HCT116 (cell line): ENCODE measurements at regions not wholly inside any gene's neighbourhood (a gene's known extent, or its start where the extent isn't known, plus 50 kb on each side); places are given as distances from the start of the nearest gene placed in this dataset.

ENCODE experiments used
- ATAC-seq: fragments of 200-7000 bp; cut with Tn5 transposase; 2 replicates; pipeline ENCODE4 v1.9.1; 2020; ENCODE audit warnings: mild to moderate bottlenecking, moderate library complexity
- BruUV-seq: library from RNA; stranded (reverse); fragments of 400-500 nt; replicated peaks from 2 replicates; lab custom pipeline; 2021; lab: Mats Ljungman, UMichigan
- CTCF ChIA-PET: fragments of 300-600 bp; sonication (Branson Sonifier 250); formaldehyde crosslinking; loops from one replicate; lab custom pipeline; 2021; ENCODE audit warnings: antibody characterized with exemption; lab: Charles Lee
- POLR2A ChIA-PET: fragments of 300-600, 350-600 bp; sonication (Branson Sonifier 250); formaldehyde crosslinking; loops from one replicate; lab custom pipeline; 2021; ENCODE audit warnings: antibody characterized with exemption; lab: Charles Lee
- RAD21 ChIA-PET, 2 experiments: fragments of 300-600 bp; sonication (Branson Sonifier 250); formaldehyde crosslinking; loops; one replicate each; lab custom pipeline; 2023; ENCODE audit warnings: low total read pairs in 2 of 2; ENCODE audit not compliant: uncharacterized antibody in 2 of 2, unreplicated experiment in 2 of 2, low non-redundant PET in 1 of 2; lab: Charles Lee
- DNase-seq: peaks from one replicate; pipeline ENCODE4 v3.0.0-alpha.2; 2010; ENCODE audit warnings: low read depth, low spot score
- H2AFZ ChIP-seq: fragments of 200-600 bp; shearing (Covaris generic), sonication (generic); 2 replicates; pipeline ENCODE4 v1.6.1; 2017; ENCODE audit warnings: low read depth, mixed run types, mixed read lengths, antibody characterized with exemption, low read length; ENCODE audit not compliant: poor library complexity, severe bottlenecking
- H3K27ac ChIP-seq: 2 replicates; pipeline ENCODE4 v1.5.1; 2012; ENCODE audit warnings: low read depth, low read length
- H3K27me3 ChIP-seq: fragments of 200-600 bp; sonication (generic); 2 replicates; pipeline ENCODE4 v1.6.1; 2016; ENCODE audit warnings: mixed run types, low read length, mixed read lengths; ENCODE audit not compliant: insufficient read depth
- H3K36me3 ChIP-seq, 2 experiments: fragments of 200-500 bp in 1 of 2; fragments of 200-600 bp in 1 of 2; sonication (Bioruptor generic) in 1 of 2; sonication (generic) in 1 of 2; 2 replicates each; pipeline versions ENCODE4 v1.5.1 to v1.6.1; 2014 to 2016; ENCODE audit warnings: low read length in 2 of 2, inconsistent platforms in 1 of 2, mixed read lengths in 1 of 2, mixed run types in 1 of 2; ENCODE audit not compliant: insufficient read depth in 2 of 2, control insufficient read depth in 1 of 2
- H3K4me1 ChIP-seq, 2 experiments: fragments of 200-600 bp in 1 of 2; sonication (generic) in 1 of 2; 2 replicates each; pipeline versions ENCODE4 v1.5.1 to v1.6.1; 2012 to 2017; ENCODE audit warnings: low read length in 2 of 2, inconsistent platforms in 1 of 2, mild to moderate bottlenecking in 1 of 2, mixed read lengths in 1 of 2, mixed run types in 1 of 2, moderate library complexity in 1 of 2; ENCODE audit not compliant: insufficient read depth in 2 of 2, control insufficient read depth in 1 of 2
- H3K4me2 ChIP-seq: fragments of 200-600 bp; sonication (generic); 2 replicates; pipeline ENCODE4 v1.6.1; 2017; ENCODE audit warnings: mixed run types, low read length, mixed read lengths
- H3K4me3 ChIP-seq, 2 experiments: fragments of 200-600 bp in 1 of 2; sonication (generic) in 1 of 2; replicated peaks in 1 of 2; 2 replicates each; pipeline ENCODE4 v1.5.1; 2011 to 2016; ENCODE audit warnings: low read length in 2 of 2, control low read depth in 1 of 2, low read depth in 1 of 2, mild to moderate bottlenecking in 1 of 2, mixed read lengths in 1 of 2, mixed run types in 1 of 2
- H3K79me2 ChIP-seq: fragments of 200-600 bp; sonication (generic); 2 replicates; pipeline ENCODE4 v1.6.1; 2017; ENCODE audit warnings: mild to moderate bottlenecking, mixed run types, low read length, moderate library complexity, mixed read lengths; ENCODE audit not compliant: insufficient read depth
- H3K9ac ChIP-seq: fragments of 200-600 bp; sonication (generic); 2 replicates; pipeline ENCODE4 v1.6.1; 2016; ENCODE audit warnings: low read length, mixed read lengths
- H3K9me2 ChIP-seq: fragments of 200-600 bp; sonication (generic), shearing (Covaris generic); 2 replicates; pipeline ENCODE4 v1.6.1; 2017; ENCODE audit warnings: mixed run types, mild to moderate bottlenecking, moderate library complexity; ENCODE audit not compliant: insufficient read depth
- H3K9me3 ChIP-seq, 2 experiments: fragments of 200-500 bp in 1 of 2; fragments of 200-600 bp in 1 of 2; sonication (Bioruptor generic) in 1 of 2; sonication (generic) in 1 of 2; 2 replicates each; pipeline ENCODE4 v1.6.1; 2014 to 2017; ENCODE audit warnings: low read length in 2 of 2, mixed read lengths in 2 of 2, inconsistent platforms in 1 of 2, low read depth in 1 of 2, mild to moderate bottlenecking in 1 of 2, mixed run types in 1 of 2, moderate library complexity in 1 of 2; ENCODE audit not compliant: control insufficient read depth in 1 of 2, insufficient read depth in 1 of 2
- H4K20me1 ChIP-seq: fragments of 200-600 bp; sonication (generic), shearing (Covaris generic); 2 replicates; pipeline ENCODE4 v1.6.1; 2017; ENCODE audit warnings: mixed run types, mild to moderate bottlenecking, moderate library complexity; ENCODE audit not compliant: insufficient read depth
- CEBPB ChIP-seq: IDR thresholded peaks from 2 replicates; pipeline ENCODE4 v1.6.1; 2012; ENCODE audit warnings: low read depth
- EGR1 ChIP-seq: IDR thresholded peaks from 2 replicates; pipeline ENCODE4 v1.6.1; 2012; ENCODE audit warnings: low read depth
- EZH2 ChIP-seq: fragments of 200-600 bp; sonication (generic); IDR thresholded peaks from 2 replicates; pipeline ENCODE4 v1.6.1; 2017; ENCODE audit warnings: antibody characterized with exemption, mixed run types
- POLR2AphosphoS5 ChIP-seq: IDR thresholded peaks from 2 replicates; pipeline ENCODE4 v1.6.1; 2011; ENCODE audit warnings: mild to moderate bottlenecking, low read depth, low read length, moderate library complexity
- RAD21 ChIP-seq: IDR thresholded peaks from 2 replicates; pipeline ENCODE4 v1.6.1; 2012; ENCODE audit warnings: low read depth, mild to moderate bottlenecking
- SIN3A ChIP-seq: IDR thresholded peaks from 2 replicates; pipeline ENCODE4 v1.6.1; 2012; ENCODE audit warnings: low read depth
- ZNF274 ChIP-seq: fragments of 200-500 bp; sonication (Bioruptor generic); IDR thresholded peaks from 2 replicates; pipeline ENCODE4 v1.6.1; 2014; ENCODE audit warnings: mild to moderate bottlenecking, low read depth, low read length, inconsistent platforms
- intact Hi-C: fragments of 100-400 bp; cut with micrococcal nuclease; formaldehyde crosslinking; loops from 2 replicates; pipeline ENCODE4 v1.10.0; 2022
- TF ChIP-seq, protein P1 (sequence below): IDR thresholded peaks from 2 replicates; pipeline ENCODE4 v1.6.1; 2012
- TF ChIP-seq, protein P2 (sequence below): IDR thresholded peaks from 2 replicates; pipeline ENCODE4 v1.6.1; 2012
- TF ChIP-seq, protein P3 (sequence below): IDR thresholded peaks from 2 replicates; pipeline ENCODE4 v1.6.1; 2011; ENCODE audit warnings: mild to moderate bottlenecking, low read length, moderate library complexity; ENCODE audit not compliant: insufficient replicate concordance; ENCODE audit errors: extremely low read depth
- TF ChIP-seq, protein P4 (sequence below), 3 experiments: fragments of 200-600 bp in 1 of 3; sonication (generic) in 1 of 3; IDR thresholded peaks in 2 of 3; conservative IDR thresholded peaks in 1 of 3; 2 replicates each; pipeline ENCODE4 v1.5.1; 2012 to 2017; ENCODE audit warnings: low read depth in 2 of 3, low read length in 2 of 3, antibody characterized with exemption in 1 of 3, borderline replicate concordance in 1 of 3, control low read depth in 1 of 3, mild to moderate bottlenecking in 1 of 3, mixed read lengths in 1 of 3, mixed run types in 1 of 3, moderate library complexity in 1 of 3; ENCODE audit not compliant: insufficient read depth in 1 of 3
- TF ChIP-seq, protein P5 (sequence below): IDR thresholded peaks from 2 replicates; pipeline ENCODE4 v1.6.1; 2012; ENCODE audit warnings: low read depth

DNA sequence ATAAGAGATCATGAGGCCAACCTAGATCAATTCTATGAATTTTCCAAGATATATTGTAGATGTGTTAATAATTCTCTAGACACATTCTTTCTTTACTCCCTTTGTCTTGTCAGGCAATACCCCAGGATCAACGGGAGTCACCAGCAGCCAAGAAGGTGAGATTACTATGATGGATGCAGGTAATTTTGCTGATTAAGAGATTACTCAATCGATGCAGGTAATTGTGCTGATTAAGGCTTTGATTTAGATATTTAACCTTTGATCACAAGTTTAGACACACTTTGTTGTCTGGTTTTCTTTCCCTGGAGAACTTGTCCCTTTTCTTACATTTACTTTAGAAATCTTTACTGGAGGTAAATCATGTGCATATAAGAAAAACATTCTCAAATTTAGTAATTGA lies 134.3 kb upstream of the CNTN1 start:
- BruUV-seq: no TSS peak
- Histone ChIP-seq H3K9me2 (no peaks in the 10 kb centered on the region), H3K9me3 (no peaks in the 10 kb centered on the region), H3K27me3 (no peaks in the 10 kb centered on the region), H4K20me1 (no peaks in the 10 kb centered on the region), H3K36me3 (no peaks in the 10 kb centered on the region), H3K9ac (no peak overlapping the region), H3K27ac (no peak overlapping the region), H3K4me1 (no peaks in the 10 kb centered on the region), H2AFZ (no peak overlapping the region), H3K4me3 (no peak overlapping the region), H3K79me2 (no peaks in the 10 kb centered on the region), H3K4me2 (no peak overlapping the region)
- ChIA-PET POLR2A (no interaction called here), RAD21 (no interaction called here), CTCF (no interaction called here)
- DNase-seq: no peak
- TF ChIP-seq, protein P1, sequence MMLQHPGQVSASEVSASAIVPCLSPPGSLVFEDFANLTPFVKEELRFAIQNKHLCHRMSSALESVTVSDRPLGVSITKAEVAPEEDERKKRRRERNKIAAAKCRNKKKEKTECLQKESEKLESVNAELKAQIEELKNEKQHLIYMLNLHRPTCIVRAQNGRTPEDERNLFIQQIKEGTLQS: no peak
- TF ChIP-seq EGR1 (no peak), SIN3A (no peak), RAD21 (no peak)
- intact Hi-C loops: no loop called here
- ATAC-seq: no peak

DNA sequence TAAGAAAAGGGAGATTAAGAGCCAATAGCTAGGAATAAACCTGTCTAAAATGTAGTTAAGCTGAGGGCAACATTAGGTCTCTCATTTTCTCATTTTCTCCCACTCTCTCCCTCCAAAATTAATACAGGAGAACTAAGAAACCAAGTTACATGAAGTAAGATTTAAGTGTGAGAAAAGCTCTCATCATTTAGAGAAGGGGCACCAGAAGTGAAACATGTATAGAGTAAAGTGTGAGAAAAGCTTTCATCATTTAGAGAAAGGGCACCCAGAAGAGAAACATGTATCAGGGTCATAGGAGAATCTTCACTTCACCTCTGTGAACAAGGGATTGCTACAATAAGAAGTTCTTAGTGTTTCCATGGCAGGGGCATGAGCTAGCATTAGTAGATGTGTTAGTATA lies 132.4 kb upstream of the CNTN1 start:
- POLR2A ChIA-PET: no interaction called here
- no TSS peak for BruUV-seq

More for the DNA sequence above, 132.4 kb upstream of the CNTN1 start:
- H3K4me3 ChIP-seq: no peak overlapping the region
- ATAC-seq (no peak), DNase-seq (no peak)
- CTCF ChIA-PET: no interaction called here
- H4K20me1 ChIP-seq: no peaks in the 10 kb centered on the region
- H3K9me2 ChIP-seq: no peaks in the 10 kb centered on the region
- no peaks in the 10 kb centered on the region for H3K9me3 ChIP-seq
- H3K36me3 ChIP-seq: no peaks in the 10 kb centered on the region
- H3K27me3 ChIP-seq: no peaks in the 10 kb centered on the region
- H2AFZ ChIP-seq: no peak overlapping the region
- H3K9ac ChIP-seq: no peak overlapping the region
- intact Hi-C loops: no loop called here
- no peak overlapping the region for H3K4me2 ChIP-seq
- no peak overlapping the region for H3K27ac ChIP-seq
- H3K79me2 ChIP-seq: no peaks in the 10 kb centered on the region
- H3K4me1 ChIP-seq: no peaks in the 10 kb centered on the region
- no peak for TF ChIP-seq CEBPB
- TF ChIP-seq, protein P2, sequence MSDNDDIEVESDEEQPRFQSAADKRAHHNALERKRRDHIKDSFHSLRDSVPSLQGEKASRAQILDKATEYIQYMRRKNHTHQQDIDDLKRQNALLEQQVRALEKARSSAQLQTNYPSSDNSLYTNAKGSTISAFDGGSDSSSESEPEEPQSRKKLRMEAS: no peak
- no peak for TF ChIP-seq EZH2
- no peak for TF ChIP-seq EGR1
- TF ChIP-seq, protein P3, sequence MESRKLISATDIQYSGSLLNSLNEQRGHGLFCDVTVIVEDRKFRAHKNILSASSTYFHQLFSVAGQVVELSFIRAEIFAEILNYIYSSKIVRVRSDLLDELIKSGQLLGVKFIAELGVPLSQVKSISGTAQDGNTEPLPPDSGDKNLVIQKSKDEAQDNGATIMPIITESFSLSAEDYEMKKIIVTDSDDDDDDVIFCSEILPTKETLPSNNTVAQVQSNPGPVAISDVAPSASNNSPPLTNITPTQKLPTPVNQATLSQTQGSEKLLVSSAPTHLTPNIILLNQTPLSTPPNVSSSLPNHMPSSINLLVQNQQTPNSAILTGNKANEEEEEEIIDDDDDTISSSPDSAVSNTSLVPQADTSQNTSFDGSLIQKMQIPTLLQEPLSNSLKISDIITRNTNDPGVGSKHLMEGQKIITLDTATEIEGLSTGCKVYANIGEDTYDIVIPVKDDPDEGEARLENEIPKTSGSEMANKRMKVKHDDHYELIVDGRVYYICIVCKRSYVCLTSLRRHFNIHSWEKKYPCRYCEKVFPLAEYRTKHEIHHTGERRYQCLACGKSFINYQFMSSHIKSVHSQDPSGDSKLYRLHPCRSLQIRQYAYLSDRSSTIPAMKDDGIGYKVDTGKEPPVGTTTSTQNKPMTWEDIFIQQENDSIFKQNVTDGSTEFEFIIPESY: no peak
- TF ChIP-seq ZNF274: no peak
- TF ChIP-seq POLR2AphosphoS5: no peak
- TF ChIP-seq, protein P4, sequence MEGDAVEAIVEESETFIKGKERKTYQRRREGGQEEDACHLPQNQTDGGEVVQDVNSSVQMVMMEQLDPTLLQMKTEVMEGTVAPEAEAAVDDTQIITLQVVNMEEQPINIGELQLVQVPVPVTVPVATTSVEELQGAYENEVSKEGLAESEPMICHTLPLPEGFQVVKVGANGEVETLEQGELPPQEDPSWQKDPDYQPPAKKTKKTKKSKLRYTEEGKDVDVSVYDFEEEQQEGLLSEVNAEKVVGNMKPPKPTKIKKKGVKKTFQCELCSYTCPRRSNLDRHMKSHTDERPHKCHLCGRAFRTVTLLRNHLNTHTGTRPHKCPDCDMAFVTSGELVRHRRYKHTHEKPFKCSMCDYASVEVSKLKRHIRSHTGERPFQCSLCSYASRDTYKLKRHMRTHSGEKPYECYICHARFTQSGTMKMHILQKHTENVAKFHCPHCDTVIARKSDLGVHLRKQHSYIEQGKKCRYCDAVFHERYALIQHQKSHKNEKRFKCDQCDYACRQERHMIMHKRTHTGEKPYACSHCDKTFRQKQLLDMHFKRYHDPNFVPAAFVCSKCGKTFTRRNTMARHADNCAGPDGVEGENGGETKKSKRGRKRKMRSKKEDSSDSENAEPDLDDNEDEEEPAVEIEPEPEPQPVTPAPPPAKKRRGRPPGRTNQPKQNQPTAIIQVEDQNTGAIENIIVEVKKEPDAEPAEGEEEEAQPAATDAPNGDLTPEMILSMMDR (IDR thresholded peaks at IDR 0.05 in 2 of 3, conservative IDR thresholded peaks at IDR 0.05 in 1 of 3; ENCODE audit: borderline replicate concordance in 1 of 3, insufficient read depth in 1 of 3, low read depth in 2 of 3, low read length in 2 of 3): no peak
- TF ChIP-seq, protein P5, sequence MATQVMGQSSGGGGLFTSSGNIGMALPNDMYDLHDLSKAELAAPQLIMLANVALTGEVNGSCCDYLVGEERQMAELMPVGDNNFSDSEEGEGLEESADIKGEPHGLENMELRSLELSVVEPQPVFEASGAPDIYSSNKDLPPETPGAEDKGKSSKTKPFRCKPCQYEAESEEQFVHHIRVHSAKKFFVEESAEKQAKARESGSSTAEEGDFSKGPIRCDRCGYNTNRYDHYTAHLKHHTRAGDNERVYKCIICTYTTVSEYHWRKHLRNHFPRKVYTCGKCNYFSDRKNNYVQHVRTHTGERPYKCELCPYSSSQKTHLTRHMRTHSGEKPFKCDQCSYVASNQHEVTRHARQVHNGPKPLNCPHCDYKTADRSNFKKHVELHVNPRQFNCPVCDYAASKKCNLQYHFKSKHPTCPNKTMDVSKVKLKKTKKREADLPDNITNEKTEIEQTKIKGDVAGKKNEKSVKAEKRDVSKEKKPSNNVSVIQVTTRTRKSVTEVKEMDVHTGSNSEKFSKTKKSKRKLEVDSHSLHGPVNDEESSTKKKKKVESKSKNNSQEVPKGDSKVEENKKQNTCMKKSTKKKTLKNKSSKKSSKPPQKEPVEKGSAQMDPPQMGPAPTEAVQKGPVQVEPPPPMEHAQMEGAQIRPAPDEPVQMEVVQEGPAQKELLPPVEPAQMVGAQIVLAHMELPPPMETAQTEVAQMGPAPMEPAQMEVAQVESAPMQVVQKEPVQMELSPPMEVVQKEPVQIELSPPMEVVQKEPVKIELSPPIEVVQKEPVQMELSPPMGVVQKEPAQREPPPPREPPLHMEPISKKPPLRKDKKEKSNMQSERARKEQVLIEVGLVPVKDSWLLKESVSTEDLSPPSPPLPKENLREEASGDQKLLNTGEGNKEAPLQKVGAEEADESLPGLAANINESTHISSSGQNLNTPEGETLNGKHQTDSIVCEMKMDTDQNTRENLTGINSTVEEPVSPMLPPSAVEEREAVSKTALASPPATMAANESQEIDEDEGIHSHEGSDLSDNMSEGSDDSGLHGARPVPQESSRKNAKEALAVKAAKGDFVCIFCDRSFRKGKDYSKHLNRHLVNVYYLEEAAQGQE: no peak
- RAD21 ChIA-PET: no interaction called here
